ENCODE measurements at regions not wholly inside any gene's neighbourhood (a gene's known extent, or its start where the extent isn't known, plus 50 kb on each side); places are given as distances from the start of the nearest gene placed in this dataset.

DNA sequence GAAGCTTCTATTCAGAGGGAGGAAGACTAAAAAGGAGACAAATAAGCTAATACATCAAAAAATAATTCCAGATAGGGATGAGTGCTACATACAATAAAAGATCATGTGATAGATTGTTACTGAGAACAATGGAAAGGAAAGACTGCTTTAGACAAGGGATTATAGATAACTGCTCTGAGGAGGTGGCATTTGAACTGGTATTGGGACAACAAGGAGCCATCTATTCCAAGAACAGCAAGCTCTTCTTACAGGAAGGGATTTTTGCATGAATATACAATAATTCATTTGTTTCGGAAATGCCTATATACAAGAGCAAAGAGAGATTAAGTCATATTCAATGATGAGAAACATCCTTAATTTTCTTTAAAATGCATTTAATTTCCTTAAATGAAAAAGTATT is 540.5 kb upstream of the KLF12 start:
- DNase-seq (ENCODE audit: low spot score): no peak

DNA sequence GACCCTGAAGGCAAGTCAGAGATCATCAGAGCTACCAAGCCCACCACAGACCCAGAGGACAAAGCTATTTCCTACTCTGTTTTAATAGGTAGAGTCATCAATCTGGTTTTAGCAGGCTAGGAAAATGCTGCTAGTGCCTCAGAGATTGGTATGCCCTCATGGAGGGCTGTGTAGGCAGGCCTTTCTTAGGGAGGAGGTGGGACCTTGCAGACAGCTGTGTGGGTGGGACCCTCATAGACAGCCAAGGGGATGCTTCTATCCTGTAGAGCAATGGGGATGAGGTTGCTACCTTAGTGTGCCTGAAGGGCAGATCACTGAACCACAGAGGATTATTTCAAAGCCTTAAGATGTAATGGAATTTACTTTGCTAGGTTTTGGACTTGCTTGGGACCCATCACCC is 534.9 kb upstream of the KLF12 start:
- no peak for DNase-seq (ENCODE audit: low spot score)

DNA sequence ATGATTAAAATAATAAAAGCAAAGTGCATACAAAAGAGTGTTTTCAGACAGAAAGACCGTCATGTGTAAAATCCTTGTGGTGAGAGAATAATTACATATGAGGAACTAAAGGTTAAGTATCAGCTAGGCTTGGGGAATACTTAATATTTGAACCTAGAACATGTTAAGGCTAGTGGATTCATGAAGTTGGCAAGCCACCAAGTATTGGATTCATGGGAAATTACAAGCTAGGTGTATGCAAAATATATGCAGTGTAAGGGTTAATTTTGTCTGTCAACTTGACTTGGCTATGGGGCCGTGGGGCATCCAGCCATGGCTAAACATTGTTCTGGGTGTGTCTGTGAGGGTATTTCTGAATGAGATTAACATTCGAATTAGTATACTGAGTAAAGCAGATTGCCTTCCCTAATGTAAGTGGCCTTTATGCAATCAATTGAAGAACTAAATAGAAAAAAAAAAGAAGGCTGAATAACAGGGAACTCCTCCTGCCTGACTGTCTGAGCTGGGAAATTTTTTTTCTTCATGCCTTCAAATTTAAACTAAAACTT is 533.5 kb upstream of the KLF12 start:
- no peak for DNase-seq (ENCODE audit: low spot score)

DNA sequence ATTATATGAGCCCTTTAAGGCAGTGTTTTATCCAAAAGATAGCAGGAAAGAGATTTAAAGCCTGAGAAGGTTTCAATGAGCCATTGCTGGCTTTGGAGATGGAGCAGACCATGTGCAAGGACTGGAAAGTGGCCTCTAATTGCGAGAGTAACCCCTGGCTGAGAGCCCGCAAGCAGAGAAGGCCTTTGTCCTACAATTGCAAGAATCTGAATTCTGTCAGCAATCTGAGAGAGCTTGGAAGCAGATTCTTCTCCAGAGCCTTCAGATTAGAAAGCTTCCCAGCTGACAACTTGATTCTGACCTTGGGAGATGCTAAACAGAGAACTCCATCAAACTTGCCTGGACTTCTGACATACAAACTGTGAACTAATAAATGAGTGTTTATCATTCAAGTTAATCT is 528.7 kb upstream of the KLF12 start:
- DNase-seq (ENCODE audit: low spot score): peak; percentile 76

DNA sequence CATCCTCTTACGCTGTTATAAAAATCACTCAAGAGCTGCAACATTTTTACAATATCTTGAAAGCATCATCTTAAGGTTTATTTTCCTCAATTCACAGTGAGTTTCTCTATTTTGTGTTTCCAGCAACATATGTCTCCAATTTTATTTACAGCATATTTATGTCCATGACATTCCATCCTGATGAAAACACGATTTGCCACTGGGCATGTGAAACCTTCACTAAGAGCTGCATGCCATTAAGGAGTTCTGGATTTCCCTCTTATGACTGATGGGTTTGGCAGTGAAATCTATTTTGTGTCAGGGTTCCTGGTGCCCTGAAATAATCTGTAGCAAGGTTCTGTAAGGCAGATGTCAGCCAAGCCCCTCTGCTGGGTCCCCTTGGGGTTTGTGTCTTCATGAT is 527.6 kb upstream of the KLF12 start:
- DNase-seq (ENCODE audit: low spot score): no peak

DNA sequence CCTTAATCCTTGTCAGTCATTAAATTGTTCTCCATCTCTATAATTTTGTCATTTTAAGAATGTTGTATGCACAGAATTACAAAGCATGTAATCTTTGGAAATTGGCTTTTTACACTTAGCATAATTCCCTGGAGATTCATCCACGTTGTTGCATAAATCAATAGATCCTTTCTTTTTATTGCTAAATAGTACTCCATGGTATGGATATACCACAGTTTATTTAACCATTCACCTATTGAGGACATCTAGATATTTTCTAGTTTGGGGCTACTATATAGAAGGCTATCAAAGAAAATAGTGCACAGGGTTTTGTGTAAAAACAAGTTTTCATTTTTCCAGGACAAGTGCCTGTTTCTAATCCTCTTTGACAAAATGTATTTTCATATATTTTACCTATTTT is 523.6 kb upstream of the KLF12 start:
- DNase-seq (ENCODE audit: low spot score): no peak

DNA sequence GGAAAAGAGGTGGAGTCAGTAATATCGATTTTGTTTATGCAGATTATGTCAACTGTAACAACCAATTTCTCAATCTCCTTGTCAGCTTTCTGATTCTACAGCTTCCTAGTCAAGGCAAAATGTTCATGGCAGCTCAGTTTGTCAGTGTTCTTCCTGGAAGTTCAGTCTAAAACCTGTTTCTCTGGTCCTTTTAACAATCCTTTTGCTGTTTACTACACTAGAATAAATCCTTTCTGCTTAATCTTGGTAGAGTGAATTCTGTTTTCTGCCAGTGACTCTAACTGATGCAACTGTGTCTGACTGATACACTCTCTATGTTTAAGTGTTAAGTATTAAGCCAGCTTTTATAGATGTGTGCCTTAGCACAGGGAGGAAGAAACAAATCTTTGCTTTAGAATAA is 516.9 kb upstream of the KLF12 start:
- DNase-seq (ENCODE audit: low spot score): peak; percentile 22

DNA sequence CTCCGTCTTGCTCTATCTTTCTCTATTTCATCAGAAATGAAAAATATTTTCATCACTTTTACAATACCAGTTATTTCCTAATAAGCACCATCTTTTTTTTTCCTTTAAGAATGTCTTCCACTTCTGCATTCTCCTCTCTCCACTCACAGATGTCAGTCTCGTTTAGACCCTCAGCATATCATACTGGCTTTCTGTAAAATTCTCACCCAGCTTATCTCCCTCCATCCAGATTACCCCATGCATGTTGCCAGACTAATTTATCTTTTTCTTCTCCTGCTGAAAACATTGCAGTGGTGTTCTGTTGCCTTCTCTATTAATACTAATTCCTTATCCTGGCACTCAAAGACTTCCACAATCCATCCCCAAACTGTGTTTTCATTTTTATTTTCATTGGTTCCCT is 513.8 kb upstream of the KLF12 start:
- DNase-seq (ENCODE audit: low spot score): no peak

DNA sequence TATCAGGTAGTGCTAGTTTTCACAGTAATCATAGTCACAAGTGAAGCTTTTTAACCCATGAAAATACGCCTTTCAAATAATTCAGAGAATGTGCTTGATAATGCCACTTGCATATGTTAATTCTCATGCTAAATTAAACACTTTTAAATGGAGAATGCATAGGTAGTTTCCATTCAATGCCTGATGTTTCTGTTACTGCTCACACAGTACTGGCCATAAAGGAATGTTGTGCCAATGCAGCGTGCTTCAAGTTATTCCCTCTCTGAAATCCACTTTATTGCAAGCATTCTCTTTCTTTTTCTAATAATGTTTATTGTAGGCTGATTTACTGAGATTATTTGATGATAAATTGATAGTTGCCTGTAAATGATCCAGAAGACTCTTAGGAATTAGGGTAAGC is 513.0 kb upstream of the KLF12 start:
- no peak for DNase-seq (ENCODE audit: low spot score)

DNA sequence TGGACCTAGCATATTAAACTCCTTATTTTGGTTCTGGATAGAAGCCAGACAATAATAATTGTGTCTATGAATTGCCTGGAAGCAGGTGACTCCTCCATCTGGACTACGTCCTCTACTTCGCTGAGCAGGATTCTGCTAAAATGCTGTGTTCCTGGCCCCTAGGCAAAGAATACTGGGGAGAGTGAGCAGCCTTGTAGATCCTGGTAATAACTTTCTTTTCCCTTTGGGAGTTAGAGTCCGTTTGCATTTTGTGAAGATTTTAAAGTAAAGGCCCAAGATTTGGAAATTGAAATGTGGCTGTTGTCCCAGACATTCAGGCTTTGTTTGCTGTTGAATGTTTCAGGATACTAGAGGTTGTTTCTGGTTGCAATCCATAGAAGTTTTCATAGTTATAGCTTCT is 511.9 kb upstream of the KLF12 start:
- DNase-seq (ENCODE audit: low spot score): no peak

DNA sequence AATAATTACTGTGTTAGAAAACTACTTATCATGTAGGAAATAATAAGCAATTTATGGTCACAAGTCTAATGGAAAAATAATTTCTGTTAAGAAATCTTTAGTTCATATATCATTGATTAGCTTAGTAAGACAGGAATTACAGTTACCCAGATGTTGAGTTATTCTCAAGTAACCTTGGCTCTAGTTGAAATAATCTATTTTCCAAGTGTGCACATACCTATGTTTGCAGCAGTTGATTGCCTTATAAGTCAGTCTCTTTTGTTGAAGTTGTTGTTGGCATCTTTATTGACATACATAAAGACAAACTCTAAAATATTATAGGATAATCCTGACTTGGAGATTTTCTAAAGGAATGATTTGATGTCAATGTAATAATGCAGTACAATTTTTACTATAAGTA is 511.4 kb upstream of the KLF12 start:
- no peak for DNase-seq (ENCODE audit: low spot score)

DNA sequence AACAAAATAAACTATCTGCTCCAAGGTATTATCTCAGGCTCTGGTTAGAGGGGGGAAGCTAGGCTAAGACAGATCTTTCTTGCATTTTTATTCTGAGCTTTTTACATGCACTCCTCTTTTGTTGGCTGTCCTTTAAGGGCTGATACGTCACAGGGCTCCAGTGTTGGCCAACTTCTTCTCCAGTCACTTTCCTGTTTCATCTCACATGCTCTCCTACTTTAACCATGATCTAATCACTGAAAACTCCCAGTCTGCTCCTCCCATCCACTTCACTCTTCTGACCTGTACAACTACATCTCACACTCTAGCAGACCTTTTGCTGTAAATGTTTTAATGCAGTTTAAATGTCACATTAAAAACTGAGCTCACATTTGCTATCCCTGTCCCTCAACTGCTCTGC is 510.0 kb upstream of the KLF12 start:
- DNase-seq (ENCODE audit: low spot score): peak; percentile 40

DNA sequence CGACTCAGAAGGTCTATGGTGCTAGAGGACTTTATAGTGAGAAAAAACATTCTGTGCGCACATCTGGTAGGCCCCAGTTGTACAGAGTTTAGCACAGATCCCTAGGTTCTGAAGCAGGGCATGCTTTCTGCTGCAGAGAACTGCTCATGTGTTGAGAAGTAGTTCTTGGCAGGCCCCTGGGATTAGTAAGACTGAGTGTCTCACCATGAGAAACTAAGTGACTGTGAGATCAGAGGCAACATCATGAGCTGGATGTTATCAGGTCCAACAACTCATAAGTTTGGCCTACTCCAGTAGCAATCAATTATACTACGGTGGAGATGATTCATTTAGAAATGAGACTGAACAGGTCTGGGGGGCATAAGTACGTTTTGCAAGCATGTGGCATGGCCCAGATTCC is 507.4 kb upstream of the KLF12 start:
- DNase-seq (ENCODE audit: low spot score): no peak

DNA sequence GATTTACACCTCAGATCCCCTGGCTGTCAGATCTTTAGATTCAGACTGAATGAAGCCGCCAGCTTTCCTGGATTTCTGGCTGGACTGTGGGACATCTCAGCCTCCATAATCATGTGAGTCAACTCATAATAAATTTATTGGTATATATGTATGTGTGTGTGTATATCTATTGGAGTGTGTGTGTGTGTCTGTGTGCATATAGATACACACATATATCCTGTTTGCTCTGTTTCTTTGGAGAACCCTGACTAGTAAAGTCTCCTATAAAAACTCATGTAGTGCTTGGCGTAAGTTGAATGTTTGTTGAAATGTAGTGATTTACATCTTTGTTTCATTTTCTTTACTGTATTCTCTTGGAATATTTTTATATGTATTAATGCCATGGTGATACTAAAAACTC is 499.5 kb upstream of the KLF12 start:
- peak; percentile 14 for DNase-seq (ENCODE audit: low spot score)

DNA sequence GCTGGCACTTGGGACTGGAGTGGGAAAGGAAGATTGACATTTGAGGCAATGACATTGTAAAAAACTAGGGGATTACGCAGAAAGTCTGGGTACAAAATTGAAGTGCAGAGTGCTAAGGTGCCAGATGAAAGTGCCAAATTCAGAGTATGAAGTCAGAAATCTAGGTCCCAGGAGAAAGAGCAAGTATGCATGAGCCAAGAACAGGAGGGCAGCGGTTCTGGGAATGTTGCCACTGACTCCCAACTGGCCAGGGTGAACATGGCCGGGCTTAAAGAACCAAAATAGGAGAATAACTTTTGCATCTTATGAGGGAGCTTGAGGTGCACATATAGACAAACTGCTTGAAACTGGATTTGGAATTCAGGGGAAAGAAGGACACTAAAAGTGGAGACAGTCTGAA is 495.8 kb upstream of the KLF12 start:
- no peak for DNase-seq (ENCODE audit: low spot score)

DNA sequence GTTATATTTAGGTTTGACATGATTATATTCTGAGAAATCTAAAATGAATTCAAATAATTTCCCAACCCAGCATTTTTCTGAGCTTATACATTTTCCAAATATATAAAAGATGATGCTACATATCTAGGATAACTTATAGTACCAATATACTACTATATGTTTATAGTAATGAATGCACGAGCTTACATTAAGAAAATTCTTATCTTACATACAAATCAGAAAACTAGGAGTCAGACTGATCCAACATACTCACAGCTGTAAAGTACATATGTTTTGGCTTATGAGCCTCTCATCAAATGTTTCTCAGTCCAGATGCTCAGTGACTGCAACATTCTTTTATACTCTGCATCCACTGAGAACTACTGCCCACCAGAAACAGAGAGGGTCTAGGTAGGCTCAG is 491.3 kb upstream of the KLF12 start:
- DNase-seq (ENCODE audit: low spot score): peak; percentile 25

DNA sequence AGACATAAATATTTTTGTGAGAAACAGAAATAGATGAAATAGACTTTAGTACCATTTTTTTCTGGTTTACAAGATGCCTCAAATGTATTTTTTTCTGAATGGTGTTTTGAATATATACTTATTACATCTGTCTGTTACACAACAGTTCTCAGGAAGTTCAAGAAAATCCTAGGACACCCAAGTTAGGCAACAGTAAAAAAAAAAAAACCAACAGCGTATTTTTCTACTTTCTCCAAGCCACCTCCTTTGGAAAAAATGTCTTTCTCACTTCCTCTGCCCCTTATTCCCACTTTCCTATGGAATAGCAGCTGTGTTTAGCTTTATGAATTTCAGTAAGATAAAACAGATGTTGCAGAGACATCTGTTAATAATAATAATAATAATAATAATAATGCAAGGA is 489.6 kb upstream of the KLF12 start:
- no peak for DNase-seq (ENCODE audit: low spot score)

DNA sequence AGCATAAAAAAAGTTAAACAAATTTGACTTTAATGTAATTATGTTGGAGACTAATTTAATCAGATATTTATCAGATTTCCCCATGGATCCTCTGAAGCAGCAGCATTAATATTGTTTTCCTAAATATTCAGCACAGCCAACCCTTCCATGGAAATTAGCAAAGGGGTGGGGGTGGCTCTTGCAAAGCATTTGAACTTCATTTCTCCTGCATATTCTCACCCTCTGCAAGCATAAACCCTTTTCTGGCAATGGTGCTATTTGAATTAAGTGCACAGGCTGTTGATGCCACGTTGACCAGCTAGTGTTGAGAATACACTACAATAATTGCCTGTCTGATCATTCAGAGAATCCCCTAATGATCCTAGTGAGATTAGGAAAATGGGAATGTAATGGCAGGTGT is 488.1 kb upstream of the KLF12 start:
- DNase-seq (ENCODE audit: low spot score): no peak

DNA sequence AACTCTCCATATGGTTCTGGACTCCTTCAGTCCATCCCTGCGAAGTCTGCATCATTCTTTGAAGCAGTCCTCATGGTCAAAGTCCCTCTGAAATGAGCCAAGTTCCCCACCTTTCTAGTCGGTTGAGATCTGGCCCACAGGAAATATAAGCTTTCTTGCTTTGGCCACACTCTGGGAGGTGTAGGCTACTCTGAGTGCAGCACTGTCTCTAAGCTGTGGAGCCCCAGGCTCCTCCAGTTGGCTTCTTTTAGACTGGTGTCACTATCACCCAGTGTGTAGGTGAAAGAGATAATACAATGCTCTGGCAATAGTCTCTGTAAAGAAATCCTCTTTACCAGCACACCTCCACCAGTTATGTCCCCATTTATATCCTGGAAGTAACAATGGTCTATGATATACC is 486.5 kb upstream of the KLF12 start:
- no peak for DNase-seq (ENCODE audit: low spot score)

DNA sequence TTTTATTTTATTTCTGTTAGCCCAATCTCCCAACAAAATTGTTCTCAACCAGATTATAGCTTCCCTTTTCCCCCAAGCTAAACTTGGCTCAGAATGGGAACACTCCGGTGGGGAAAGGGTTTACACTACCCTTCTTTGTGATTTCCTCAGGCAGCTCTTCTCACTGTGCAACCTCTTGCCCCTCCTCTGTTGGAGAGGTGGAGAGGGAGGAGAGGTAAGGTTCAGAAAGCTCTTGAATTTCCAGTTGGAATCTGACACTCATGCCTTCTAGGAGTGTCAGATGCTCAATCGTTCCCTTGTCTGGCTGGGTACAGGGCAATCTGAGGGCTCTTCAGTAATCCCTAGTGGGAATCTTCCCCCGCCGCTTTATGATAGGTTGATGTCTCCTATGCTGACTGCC is 486.1 kb upstream of the KLF12 start:
- no peak for DNase-seq (ENCODE audit: low spot score)

DNA sequence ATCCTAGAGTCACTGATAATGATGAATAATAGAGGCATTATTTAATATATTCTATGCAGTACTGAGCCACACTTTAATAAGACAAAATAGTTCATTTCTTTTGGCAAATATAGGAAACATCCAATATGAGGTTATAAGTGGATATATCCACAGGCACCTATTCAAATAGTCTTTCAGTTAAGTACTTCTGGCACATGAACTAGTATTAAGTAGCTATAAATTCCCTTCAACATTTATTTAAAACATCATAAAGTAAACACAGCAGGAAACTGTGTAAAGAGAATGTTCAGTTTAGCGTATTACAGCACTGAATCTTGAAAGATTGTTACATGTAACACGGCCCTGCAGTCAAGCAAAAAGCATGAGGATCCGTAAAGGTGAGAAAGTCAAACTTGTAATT is 463.3 kb upstream of the KLF12 start:
- no peak for DNase-seq (ENCODE audit: low spot score)

DNA sequence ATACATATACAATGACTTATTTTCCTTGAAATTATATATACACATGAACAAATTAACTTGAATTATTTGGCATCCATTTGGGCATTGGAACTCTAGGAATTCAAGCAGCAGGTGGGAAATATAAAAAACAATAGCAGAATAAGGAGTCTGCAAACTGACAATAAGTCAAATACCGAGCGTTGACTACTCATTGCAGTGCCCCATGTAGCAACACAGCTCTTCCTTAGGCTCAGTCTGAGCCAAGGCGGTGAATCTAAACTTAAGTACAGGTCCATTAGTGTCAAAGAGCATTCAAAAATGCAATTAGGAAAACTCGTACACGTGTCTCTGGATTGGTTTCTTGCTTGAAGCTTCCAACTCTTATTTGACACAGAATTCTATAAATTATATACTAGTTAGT is 462.5 kb upstream of the KLF12 start:
- no peak for DNase-seq (ENCODE audit: low spot score)

DNA sequence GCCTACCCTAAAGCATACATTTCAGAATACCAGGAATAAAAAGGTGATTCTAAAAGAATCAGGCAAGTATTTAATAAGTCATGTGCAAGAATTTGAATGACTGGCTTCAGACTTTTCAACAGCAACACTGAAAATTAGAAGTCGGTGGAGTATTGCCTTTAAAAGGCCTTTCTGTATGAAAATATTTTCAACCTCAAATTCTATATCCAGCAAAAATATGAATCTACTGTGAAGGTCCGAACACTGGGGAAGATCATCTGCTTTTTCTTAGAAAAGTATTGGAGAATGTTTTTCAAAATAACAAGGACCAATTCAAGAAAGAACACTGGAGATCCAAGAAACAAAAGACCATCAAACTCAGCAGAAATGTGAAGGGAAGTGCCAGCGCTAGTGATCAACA is 459.5 kb upstream of the KLF12 start:
- DNase-seq (ENCODE audit: low spot score): no peak

DNA sequence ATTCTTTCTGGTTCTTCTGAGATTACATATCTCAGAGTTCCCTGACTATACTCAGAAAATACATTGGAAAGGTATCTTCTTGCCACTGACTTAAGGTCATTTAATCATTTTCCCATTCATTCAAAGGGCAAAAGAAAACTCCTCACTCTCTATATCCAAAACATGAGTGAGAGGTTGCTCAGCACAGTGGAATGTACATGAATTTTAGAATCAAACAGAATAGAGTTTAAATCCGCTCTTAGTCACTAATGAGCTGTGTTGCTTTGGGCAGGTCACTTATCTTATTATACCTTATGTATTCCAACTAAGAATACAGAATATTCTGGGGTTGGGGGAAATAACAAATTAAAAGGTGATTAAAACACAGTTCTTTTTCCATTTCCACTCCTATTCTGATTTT is 452.6 kb upstream of the KLF12 start:
- no peak for DNase-seq (ENCODE audit: low spot score)

DNA sequence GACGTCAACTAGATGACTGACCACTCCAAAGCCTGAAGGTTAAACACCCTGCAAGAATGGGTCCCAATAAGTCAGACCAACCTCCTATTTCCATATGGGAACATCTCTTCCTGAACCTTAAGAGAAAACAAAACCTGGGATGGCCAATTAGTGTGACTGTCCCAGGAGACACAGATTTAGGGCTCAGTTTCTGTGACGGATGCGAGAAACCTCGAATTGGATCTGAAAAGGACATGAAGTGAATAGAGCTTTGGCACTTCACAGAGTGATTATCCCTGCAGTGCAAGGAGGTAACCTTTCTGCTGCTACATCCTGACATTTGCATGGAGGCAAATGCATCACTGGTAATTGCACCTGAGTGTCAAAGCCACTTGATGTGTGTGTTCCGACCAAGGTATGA is 442.2 kb upstream of the KLF12 start:
- no peak for DNase-seq (ENCODE audit: low spot score)
